ENCODE measurements at regions not wholly inside any gene's neighbourhood (a gene's known extent, or its start where the extent isn't known, plus 50 kb on each side); places are given as distances from the start of the nearest gene placed in this dataset.
"Not testable (repeated sequence)": the region's sequence is repeated elsewhere in the genome, so short reads cannot be mapped to it uniquely, and the experiment has no call there.

- 72 to 81% methylated on average over 2 of the region's 2 CpGs for WGBS, 2 donors
- no peak for DNase-seq
- no peak for ATAC-seq (ENCODE audit: low FRiP score)
- no peaks in the 10 kb centered on the region for H3K36me3 ChIP-seq (ENCODE audit: control insufficient read depth in 1 of 2, insufficient read depth in 2 of 2, low read length in 1 of 2)
- no peaks in the 10 kb centered on the region for H3K27me3 ChIP-seq (ENCODE audit: control insufficient read depth in 1 of 2, insufficient read depth in 2 of 2, low read length in 1 of 2)
- H3K9me3 ChIP-seq (ENCODE audit: control insufficient read depth, low read length), result no peaks in the 10 kb centered on the region
- H3K4me3 ChIP-seq (ENCODE audit: low read length in 2 of 2), result no peak overlapping the region
- H3K4me1 ChIP-seq (ENCODE audit: control insufficient read depth in 1 of 2, insufficient read depth in 2 of 2, low read length in 2 of 2), result peaks cover 0 to 1% of the 10 kb centered on the region in 2 donors
- intact Hi-C loops (cut with DNase I), result no loop called here
- no peak overlapping the region for H3K27ac ChIP-seq (ENCODE audit: low read depth in 1 of 2, low read length in 2 of 2)
These were observed 548.5 kb upstream of the SYT4 start for GRCh38 chr18:43825768-43826167.

- intact Hi-C loops (cut with DNase I), result no loop called here
- Histone ChIP-seq H3K27ac (ENCODE audit: low read depth in 1 of 2, low read length in 2 of 2) (no peak overlapping the region), H3K9me3 (ENCODE audit: control insufficient read depth, low read length) (no peaks in the 10 kb centered on the region), H3K36me3 (ENCODE audit: control insufficient read depth in 1 of 2, insufficient read depth in 2 of 2, low read length in 1 of 2) (no peaks in the 10 kb centered on the region), H3K4me3 (ENCODE audit: low read length in 2 of 2) (no peak overlapping the region), H3K27me3 (ENCODE audit: control insufficient read depth in 1 of 2, insufficient read depth in 2 of 2, low read length in 1 of 2) (no peaks in the 10 kb centered on the region), H3K4me1 (ENCODE audit: control insufficient read depth in 1 of 2, insufficient read depth in 2 of 2, low read length in 2 of 2) (peaks cover 0 to 1% of the 10 kb centered on the region in 2 donors)
- 84 to 93% methylated on average over 1 of the region's 1 CpG for WGBS, 2 donors
- DNase-seq (no peak), ATAC-seq (ENCODE audit: low FRiP score) (no peak)
These were observed 548.9 kb upstream of the SYT4 start for GRCh38 chr18:43826215-43826614.

GRCh38 chr18:43827311-43827710, 550.0 kb upstream of the SYT4 start:
- H3K27ac ChIP-seq (ENCODE audit: low read depth in 1 of 2, low read length in 2 of 2), result no peak overlapping the region
- 38 to 39% methylated on average over 4 of the region's 4 CpGs for WGBS, 2 donors
- ATAC-seq (ENCODE audit: low FRiP score), result no peak
- no peak for DNase-seq
- intact Hi-C loops (cut with DNase I), result no loop called here
- no peaks in the 10 kb centered on the region for H3K9me3 ChIP-seq (ENCODE audit: control insufficient read depth, low read length)
- H3K27me3 ChIP-seq (ENCODE audit: control insufficient read depth in 1 of 2, insufficient read depth in 2 of 2, low read length in 1 of 2), result no peaks in the 10 kb centered on the region
- H3K36me3 ChIP-seq (ENCODE audit: control insufficient read depth in 1 of 2, insufficient read depth in 2 of 2, low read length in 1 of 2), result no peaks in the 10 kb centered on the region
- peaks cover 0 to 1% of the 10 kb centered on the region in 2 donors for H3K4me1 ChIP-seq (ENCODE audit: control insufficient read depth in 1 of 2, insufficient read depth in 2 of 2, low read length in 2 of 2)
- no peak overlapping the region for H3K4me3 ChIP-seq (ENCODE audit: low read length in 2 of 2)

DNA sequence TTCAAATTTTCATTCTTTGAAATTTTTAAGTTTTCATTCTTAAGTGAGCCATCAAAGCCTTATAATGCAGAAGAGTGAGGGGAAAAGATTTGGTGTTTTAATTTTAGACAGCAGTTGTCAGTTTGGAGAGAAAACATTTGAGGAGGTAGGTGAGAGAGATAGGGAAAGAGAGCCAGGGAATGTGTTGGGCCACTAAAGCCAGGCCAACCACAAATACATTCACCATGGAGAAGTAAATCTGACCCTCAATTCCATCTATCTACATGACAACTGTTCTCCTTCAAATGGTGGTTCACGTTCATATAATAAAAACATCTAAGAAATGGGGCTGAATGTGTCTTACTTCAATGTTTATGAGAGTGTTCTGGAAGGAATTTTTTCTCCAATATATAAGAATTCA, 553.0 kb upstream of the SYT4 start:
- no peaks in the 10 kb centered on the region for H3K4me1 ChIP-seq (ENCODE audit: control insufficient read depth in 1 of 2, insufficient read depth in 2 of 2, low read length in 2 of 2)
- ATAC-seq (ENCODE audit: low FRiP score), result no peak

DNA sequence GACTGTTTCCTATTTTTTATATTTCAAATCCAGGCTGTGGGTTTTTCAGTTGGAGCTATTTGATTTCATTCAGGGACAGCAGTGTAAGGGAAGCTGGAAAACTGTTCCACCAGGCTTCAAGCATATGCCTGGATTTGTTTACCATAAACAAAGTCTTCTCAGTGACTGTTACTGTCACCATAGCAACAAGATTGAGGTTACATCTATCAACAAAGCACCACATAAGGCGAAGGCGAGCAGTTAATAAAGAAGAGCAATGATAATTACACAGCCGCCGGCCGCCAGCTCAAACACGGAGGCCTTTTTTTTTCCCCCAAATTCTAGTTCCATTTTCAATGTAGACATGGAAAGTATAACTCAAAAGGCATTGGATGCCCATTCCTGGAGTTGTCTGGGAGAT, 553.7 kb upstream of the SYT4 start:
- H3K4me1 ChIP-seq (ENCODE audit: control insufficient read depth in 1 of 2, insufficient read depth in 2 of 2, low read length in 2 of 2), result no peaks in the 10 kb centered on the region
- no peaks in the 10 kb centered on the region for H3K9me3 ChIP-seq (ENCODE audit: control insufficient read depth, low read length)
- no peak overlapping the region for H3K27ac ChIP-seq (ENCODE audit: low read depth in 1 of 2, low read length in 2 of 2)
- H3K4me3 ChIP-seq (ENCODE audit: low read length in 2 of 2), result no peak overlapping the region
- intact Hi-C loops (cut with DNase I), result no loop called here
- DNase-seq, result no peak
- 29 to 63% methylated on average over 6 of the region's 6 CpGs for WGBS, 2 donors
- ATAC-seq (ENCODE audit: low FRiP score), result no peak
- H3K27me3 ChIP-seq (ENCODE audit: control insufficient read depth in 1 of 2, insufficient read depth in 2 of 2, low read length in 1 of 2), result no peaks in the 10 kb centered on the region
- no peaks in the 10 kb centered on the region for H3K36me3 ChIP-seq (ENCODE audit: control insufficient read depth in 1 of 2, insufficient read depth in 2 of 2, low read length in 1 of 2)

More for the DNA sequence above, 553.0 kb upstream of the SYT4 start:
- H3K27ac ChIP-seq (ENCODE audit: low read depth in 1 of 2, low read length in 2 of 2), result no peak overlapping the region
- H3K4me3 ChIP-seq (ENCODE audit: low read length in 2 of 2), result no peak overlapping the region
- intact Hi-C loops (cut with DNase I), result no loop called here
- no peaks in the 10 kb centered on the region for H3K36me3 ChIP-seq (ENCODE audit: control insufficient read depth in 1 of 2, insufficient read depth in 2 of 2, low read length in 1 of 2)
- H3K27me3 ChIP-seq (ENCODE audit: control insufficient read depth in 1 of 2, insufficient read depth in 2 of 2, low read length in 1 of 2), result no peaks in the 10 kb centered on the region
- DNase-seq, result no peak
- no peaks in the 10 kb centered on the region for H3K9me3 ChIP-seq (ENCODE audit: control insufficient read depth, low read length)
- WGBS, 2 donors, result 38 to 52% methylated on average over 1 of the region's 1 CpG

- Histone ChIP-seq H3K27ac (ENCODE audit: low read depth in 1 of 2, low read length in 2 of 2) (no peak overlapping the region), H3K4me1 (ENCODE audit: control insufficient read depth in 1 of 2, insufficient read depth in 2 of 2, low read length in 2 of 2) (no peaks in the 10 kb centered on the region), H3K9me3 (ENCODE audit: control insufficient read depth, low read length) (no peaks in the 10 kb centered on the region), H3K27me3 (ENCODE audit: control insufficient read depth in 1 of 2, insufficient read depth in 2 of 2, low read length in 1 of 2) (no peaks in the 10 kb centered on the region), H3K4me3 (ENCODE audit: low read length in 2 of 2) (no peak overlapping the region), H3K36me3 (ENCODE audit: control insufficient read depth in 1 of 2, insufficient read depth in 2 of 2, low read length in 1 of 2) (no peaks in the 10 kb centered on the region)
- intact Hi-C loops (cut with DNase I), result no loop called here
- 39 to 48% methylated on average over 1 of the region's 1 CpG for WGBS, 2 donors
- ATAC-seq (ENCODE audit: low FRiP score) (no peak), DNase-seq (no peak)
These were observed 569.0 kb upstream of the SYT4 start for GRCh38 chr18:43846299-43846698.

GRCh38 chr18:43847164-43848091, 570.1 kb upstream of the SYT4 start:
- Histone ChIP-seq H3K4me1 (ENCODE audit: control insufficient read depth in 1 of 2, insufficient read depth in 2 of 2, low read length in 2 of 2) (no peaks in the 10 kb centered on the region), H3K36me3 (ENCODE audit: control insufficient read depth in 1 of 2, insufficient read depth in 2 of 2, low read length in 1 of 2) (no peaks in the 10 kb centered on the region), H3K27ac (ENCODE audit: low read depth in 1 of 2, low read length in 2 of 2) (no peak overlapping the region), H3K27me3 (ENCODE audit: control insufficient read depth in 1 of 2, insufficient read depth in 2 of 2, low read length in 1 of 2) (no peaks in the 10 kb centered on the region), H3K9me3 (ENCODE audit: control insufficient read depth, low read length) (no peaks in the 10 kb centered on the region), H3K4me3 (ENCODE audit: low read length in 2 of 2) (no peak overlapping the region)
- intact Hi-C loops (cut with DNase I), result no loop called here
- WGBS, 2 donors, result 41 to 44% methylated on average over 8 of the region's 8 CpGs
- DNase-seq, result no peak
- ATAC-seq (ENCODE audit: low FRiP score), result peak; percentile 46

GRCh38 chr18:43849831-43850230, 572.5 kb upstream of the SYT4 start:
- DNase-seq; H3K36me3 ChIP-seq (ENCODE audit: control insufficient read depth in 1 of 2, insufficient read depth in 2 of 2, low read length in 1 of 2); intact Hi-C loops (cut with DNase I); H3K4me1 ChIP-seq (ENCODE audit: control insufficient read depth in 1 of 2, insufficient read depth in 2 of 2, low read length in 2 of 2); H3K27me3 ChIP-seq (ENCODE audit: control insufficient read depth in 1 of 2, insufficient read depth in 2 of 2, low read length in 1 of 2); H3K27ac ChIP-seq (ENCODE audit: low read depth in 1 of 2, low read length in 2 of 2); H3K9me3 ChIP-seq (ENCODE audit: control insufficient read depth, low read length); H3K4me3 ChIP-seq (ENCODE audit: low read length in 2 of 2); ATAC-seq (ENCODE audit: low FRiP score): not testable (repeated sequence)
- 63 to 78% methylated on average over 2 of the region's 2 CpGs for WGBS, 2 donors

DNA sequence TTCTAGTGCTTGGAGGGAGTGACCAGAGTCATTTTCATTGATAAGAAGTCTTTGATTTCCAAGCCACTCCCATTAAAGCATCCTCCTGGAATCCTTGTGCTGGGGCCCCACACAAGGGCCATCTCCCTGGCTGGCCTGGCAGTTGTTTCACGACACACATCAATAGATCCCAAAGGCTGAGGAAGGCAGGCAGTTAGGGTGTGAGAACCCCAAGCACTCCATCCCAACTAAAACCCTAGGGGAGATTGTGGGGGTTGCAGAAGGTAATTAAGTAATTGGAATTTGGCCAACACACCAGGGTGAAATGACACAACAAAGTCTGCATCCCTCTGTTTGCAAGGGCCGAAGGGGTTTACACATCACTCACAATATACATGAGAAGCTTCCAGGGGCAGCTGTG, 578.1 kb upstream of the SYT4 start:
- WGBS, 2 donors, result 36 to 49% methylated on average over 2 of the region's 2 CpGs
- Histone ChIP-seq H3K9me3 (ENCODE audit: control insufficient read depth, low read length) (no peaks in the 10 kb centered on the region), H3K36me3 (ENCODE audit: control insufficient read depth in 1 of 2, insufficient read depth in 2 of 2, low read length in 1 of 2) (no peaks in the 10 kb centered on the region), H3K27me3 (ENCODE audit: control insufficient read depth in 1 of 2, insufficient read depth in 2 of 2, low read length in 1 of 2) (no peaks in the 10 kb centered on the region), H3K27ac (ENCODE audit: low read depth in 1 of 2, low read length in 2 of 2) (no peak overlapping the region), H3K4me3 (ENCODE audit: low read length in 2 of 2) (no peak overlapping the region), H3K4me1 (ENCODE audit: control insufficient read depth in 1 of 2, insufficient read depth in 2 of 2, low read length in 2 of 2) (no peaks in the 10 kb centered on the region)
- intact Hi-C loops (cut with DNase I), result no loop called here
- no peak for DNase-seq
- ATAC-seq (ENCODE audit: low FRiP score), result no peak

All from aorta (tissue), 5 donors.